GM18505 (cell line): ENCODE measurements at regions not wholly inside any gene's neighbourhood (a gene's known extent, or its start where the extent isn't known, plus 50 kb on each side); places are given as distances from the start of the nearest gene placed in this dataset.

Source experiments
- ATAC-seq: cut with Tn5 transposase; IDR thresholded peaks from one replicate; pipeline ENCODE4 v1.9.1; 2021; ENCODE audit not compliant: unreplicated experiment
- POLR2A ChIP-seq: IDR thresholded peaks from 4 replicates; pipeline ENCODE4 v1.6.1; 2011; ENCODE audit warnings: borderline replicate concordance; ENCODE audit not compliant: insufficient read depth, insufficient read length; ENCODE audit errors: extremely low read depth

- TF ChIP-seq POLR2A, result no peak
- ATAC-seq, result no peak
Observed at GRCh38 chr4:19406789-19407188, 844.9 kb upstream of the SLIT2 start.

DNA sequence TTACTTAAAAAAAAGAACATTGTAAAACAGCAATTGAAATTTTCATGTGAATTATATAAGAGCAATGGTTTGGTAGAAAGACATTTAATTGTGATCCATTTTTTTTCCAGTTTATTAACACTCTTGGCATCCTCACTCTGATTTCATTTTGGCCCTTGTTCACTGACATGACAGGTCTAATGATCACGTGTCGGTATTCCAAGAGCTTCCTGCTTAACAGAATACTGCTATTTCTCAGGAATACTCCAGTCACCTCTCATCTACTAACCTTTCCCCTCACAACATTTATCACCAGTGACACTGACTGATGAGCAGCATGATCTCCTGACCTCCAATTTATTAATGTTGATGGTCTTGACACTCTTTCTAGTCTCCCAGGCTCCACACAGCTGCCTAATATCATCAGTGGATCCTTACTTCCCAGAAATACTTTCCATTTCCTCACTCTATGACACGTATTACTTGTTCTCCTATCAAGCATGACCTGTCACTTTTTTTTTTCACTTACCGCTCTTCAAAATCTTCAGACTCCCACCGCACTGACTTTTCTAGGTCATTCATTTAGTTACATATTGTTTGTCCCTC is 847.8 kb upstream of the SLIT2 start:
- no peak for ATAC-seq
- no peak for TF ChIP-seq POLR2A

DNA sequence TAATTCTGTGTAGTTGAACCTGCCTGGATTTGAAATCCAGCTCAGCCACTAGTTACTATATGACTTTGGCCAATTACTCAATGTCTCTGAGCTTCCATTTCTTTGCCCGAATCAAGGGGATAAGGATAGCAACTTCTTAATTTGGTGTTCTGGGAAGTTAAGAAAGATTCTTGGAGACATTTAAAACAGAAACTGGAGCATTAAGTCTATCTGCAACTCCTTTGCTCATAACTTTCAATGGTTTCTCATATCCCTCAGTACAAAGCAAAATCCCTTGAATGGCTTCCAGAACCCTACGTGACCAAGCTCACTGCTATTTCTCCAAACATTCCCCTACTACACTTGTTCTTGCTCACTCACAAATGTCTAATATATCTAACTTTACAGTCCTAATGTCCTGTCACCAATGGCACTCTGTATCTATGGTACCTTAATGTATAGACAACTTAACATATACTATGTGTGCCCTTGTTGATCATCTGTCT is 849.1 kb upstream of the SLIT2 start:
- ATAC-seq, result no peak
- no peak for TF ChIP-seq POLR2A

DNA sequence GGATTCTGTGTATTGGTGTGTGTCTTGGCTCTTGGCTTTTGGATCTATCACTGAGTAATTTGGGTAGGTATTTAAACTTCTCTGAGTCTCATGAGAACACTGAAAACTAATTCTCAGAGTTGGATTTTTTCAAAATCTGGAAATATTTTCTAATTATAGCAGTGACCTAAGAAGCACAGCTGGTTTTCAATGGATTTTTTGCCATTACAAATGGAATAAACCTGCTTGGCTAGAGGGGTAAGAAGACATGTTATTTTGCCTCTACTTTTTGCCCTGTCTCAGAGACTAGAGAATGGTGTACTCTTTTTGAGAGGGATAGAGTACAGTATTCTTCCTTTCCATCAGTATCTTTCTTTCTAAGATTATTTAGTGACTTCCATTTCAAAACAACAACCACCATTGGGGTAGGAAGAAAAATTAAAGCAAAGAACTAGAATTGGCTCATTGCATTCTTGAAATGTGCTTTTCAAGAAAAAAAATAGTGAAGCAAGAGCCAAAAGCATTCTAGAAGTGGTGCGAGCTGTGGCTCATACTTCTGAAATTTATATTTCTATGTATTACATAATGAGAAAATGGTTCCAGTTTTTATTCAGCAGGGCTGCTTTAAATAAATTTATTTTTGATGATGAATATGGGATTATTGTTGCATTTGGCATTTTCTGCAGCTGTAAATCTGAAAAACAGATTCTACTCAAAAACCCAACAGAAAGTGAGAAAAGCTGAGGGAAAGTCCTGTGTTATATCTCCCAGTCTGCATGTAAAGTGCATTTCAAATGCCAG is 850.2 kb upstream of the SLIT2 start:
- ATAC-seq, result no peak
- TF ChIP-seq POLR2A, result no peak

DNA sequence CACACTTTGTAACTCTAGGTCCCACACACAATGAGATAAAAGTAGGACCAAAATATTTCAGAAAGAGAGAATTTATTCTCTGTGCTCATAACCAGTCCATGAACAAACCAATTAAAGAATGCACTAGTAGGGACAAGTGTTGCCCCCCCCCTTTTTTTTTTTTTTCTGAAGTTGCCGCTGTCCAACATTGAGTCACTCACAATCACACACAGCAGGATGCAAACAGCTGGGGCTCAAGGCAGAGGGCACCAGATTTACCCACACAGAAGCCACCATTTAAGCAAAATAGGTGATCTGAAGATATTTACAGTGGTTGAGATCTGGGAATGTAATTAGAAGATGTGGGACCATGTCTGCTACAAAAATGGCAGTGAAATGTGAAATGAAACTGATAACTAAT is 850.9 kb upstream of the SLIT2 start:
- no peak for TF ChIP-seq POLR2A
- ATAC-seq, result no peak

DNA sequence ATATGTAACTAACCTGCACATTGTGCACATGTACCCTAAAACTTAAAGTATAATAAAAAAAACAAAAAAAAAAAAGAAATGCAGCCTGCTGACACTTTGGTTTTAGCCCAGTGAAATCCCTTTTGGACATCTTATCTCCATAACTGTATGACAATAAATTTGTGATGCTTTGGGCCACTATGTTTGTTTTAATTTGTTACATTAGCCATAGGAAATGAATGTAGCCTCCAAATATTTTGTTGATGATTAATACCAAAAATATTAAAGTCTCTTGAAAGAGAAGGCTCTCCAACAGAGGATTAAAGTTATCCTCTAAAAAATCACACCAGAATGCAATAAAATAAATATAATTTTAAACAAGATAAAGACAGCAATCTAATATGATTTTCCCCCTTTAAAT is 852.7 kb upstream of the SLIT2 start:
- TF ChIP-seq POLR2A, result no peak
- ATAC-seq, result no peak

- TF ChIP-seq POLR2A, result no peak
- ATAC-seq, result no peak
Observed at GRCh38 chr4:19386786-19387185, 864.9 kb upstream of the SLIT2 start.

DNA sequence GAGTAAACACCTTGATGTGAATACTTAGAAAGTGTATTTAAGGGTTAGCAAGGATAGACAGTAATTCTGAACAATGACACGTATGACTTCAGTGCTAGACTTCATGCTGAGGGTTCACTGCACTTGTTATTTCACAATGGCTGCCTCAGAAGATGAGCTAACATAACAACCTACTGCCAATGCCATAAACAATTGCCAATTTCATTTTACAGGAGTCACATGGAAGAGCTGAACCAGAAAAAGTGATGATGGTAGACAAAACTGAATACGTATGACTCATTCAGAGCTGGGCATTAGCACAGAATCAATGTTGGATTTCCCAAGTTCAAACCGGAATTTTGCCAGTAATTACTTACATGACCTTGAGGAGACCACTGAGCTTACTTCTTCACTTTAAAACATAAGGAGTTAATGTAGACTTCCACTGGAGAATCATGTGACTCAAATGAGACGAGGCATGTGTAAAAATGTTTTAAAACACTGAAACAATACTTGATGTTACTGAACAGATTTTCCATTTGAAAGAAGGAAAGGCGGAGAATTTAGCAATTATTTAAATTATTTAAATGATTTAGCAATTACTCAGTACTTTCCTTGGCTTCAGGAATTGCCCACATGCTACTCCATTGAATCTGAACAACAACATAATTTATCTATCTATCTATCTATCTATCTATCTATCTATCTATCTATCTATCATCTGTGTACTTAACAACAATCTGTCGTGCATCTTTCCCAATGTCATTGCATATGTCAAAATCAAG is 868.5 kb upstream of the SLIT2 start:
- TF ChIP-seq POLR2A, result no peak
- no peak for ATAC-seq

DNA sequence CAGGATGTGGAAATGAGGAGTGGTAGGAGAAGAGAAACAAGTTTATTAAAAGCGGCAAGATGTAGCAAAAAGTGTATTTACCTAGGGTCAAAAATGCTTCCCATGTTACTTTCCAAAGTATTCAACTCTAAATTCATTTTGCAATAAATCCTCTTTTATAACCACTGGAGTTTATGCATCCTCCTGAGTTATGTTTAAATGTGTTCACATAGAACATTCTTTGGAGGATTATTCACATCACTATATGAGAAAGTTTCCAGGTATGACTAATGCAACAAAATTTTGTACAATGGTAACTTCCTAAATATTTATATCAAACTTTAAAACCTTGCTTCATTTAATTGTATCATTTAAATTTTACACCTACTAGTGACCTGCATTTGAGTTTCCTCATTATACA is 870.6 kb upstream of the SLIT2 start:
- ATAC-seq, result no peak
- TF ChIP-seq POLR2A, result no peak

DNA sequence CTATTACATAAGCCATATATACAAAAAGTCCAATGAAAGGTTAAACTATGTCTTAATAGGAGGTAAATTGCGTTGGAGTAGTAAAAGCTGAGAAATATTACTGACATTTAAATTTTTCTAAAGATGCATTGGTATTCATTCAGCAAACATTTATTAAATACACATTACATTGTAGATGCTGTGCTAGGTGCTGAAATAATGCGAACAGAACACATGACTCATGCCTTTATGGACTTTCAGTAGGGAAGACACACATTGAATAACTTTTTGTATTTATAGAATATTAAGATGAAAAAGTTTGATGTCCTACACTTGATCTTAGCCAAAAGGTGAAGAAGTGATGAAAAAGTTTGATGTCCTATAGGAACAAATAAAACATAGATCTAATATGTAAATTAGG is 871.1 kb upstream of the SLIT2 start:
- no peak for TF ChIP-seq POLR2A
- no peak for ATAC-seq

GRCh38 chr4:19379191-19379708 is 872.5 kb upstream of the SLIT2 start:
- TF ChIP-seq POLR2A, result no peak
- no peak for ATAC-seq

- TF ChIP-seq POLR2A, result no peak
- ATAC-seq, result no peak
Observed at GRCh38 chr4:19375931-19376330, 875.8 kb upstream of the SLIT2 start.

DNA sequence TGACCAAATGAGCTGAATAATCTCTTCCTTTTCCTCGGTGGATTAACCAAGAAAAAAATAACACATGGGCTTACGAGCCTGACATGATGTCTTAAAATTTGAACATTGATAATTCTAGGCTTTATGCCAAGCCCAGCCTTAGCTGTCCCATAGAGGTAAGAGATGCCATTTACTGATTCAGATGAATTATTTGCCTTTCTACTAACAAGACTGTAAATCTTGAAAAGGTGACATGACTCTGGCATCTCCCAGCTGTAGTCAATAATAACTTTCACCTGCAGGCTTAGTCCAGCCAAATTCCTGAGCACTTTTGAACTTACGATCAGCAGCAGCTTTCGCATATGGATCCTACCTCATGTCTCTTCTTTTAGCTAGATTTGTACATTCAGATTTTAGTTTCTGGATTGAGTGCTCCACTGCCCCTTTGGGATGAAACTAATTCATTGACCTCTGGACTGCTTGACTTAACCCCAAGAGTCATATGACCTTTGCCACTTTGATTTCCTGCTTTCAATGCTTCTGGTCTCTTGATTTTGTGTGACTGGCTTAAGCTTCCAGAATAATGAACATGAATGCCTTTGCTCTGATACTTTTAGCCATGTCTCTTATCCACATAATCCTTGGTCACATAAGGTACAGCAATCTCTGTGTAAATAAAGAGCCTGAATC is 876.4 kb upstream of the SLIT2 start:
- ATAC-seq, result no peak
- TF ChIP-seq POLR2A, result no peak
